Esophagus squamous epithelium (tissue), 4 donors: ENCODE measurements at regions not wholly inside any gene's neighbourhood (a gene's known extent, or its start where the extent isn't known, plus 50 kb on each side); places are given as distances from the start of the nearest gene placed in this dataset.

Experiments
- POLR2A ChIP-seq, 4 donors: fragments of 450-650 bp; IDR thresholded peaks; one replicate each; pipeline ENCODE4 v1.6.1; 2017; ENCODE audit warnings: antibody characterized with exemption in 4 of 4, mild to moderate bottlenecking in 4 of 4, moderate library complexity in 3 of 4
- TF ChIP-seq, protein P1 (sequence below), 6 experiments: fragments of 450-650 bp in 4 of 6; fragments of 200-600 bp in 2 of 6; sonication (generic) in 2 of 6; IDR thresholded peaks; one replicate each; pipeline ENCODE4 v1.5.1; 2016 to 2019; ENCODE audit warnings: antibody characterized with exemption in 6 of 6, mild to moderate bottlenecking in 4 of 6, moderate library complexity in 4 of 6

- TF ChIP-seq, protein P1, sequence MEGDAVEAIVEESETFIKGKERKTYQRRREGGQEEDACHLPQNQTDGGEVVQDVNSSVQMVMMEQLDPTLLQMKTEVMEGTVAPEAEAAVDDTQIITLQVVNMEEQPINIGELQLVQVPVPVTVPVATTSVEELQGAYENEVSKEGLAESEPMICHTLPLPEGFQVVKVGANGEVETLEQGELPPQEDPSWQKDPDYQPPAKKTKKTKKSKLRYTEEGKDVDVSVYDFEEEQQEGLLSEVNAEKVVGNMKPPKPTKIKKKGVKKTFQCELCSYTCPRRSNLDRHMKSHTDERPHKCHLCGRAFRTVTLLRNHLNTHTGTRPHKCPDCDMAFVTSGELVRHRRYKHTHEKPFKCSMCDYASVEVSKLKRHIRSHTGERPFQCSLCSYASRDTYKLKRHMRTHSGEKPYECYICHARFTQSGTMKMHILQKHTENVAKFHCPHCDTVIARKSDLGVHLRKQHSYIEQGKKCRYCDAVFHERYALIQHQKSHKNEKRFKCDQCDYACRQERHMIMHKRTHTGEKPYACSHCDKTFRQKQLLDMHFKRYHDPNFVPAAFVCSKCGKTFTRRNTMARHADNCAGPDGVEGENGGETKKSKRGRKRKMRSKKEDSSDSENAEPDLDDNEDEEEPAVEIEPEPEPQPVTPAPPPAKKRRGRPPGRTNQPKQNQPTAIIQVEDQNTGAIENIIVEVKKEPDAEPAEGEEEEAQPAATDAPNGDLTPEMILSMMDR (IDR thresholded peaks at IDR 0.05): no peak
- TF ChIP-seq POLR2A (IDR thresholded peaks at IDR 0.05): no peak
Observed at GRCh38 chr2:240328526-240328925, 106.9 kb upstream of the GPC1 start.
